ENCODE measurements at regions not wholly inside any gene's neighbourhood (a gene's known extent, or its start where the extent isn't known, plus 50 kb on each side); places are given as distances from the start of the nearest gene placed in this dataset.

GRCh38 chrX:38992441-38993096, 191.3 kb downstream of the MID1IP1 start:
- DNase-seq = no peak

GRCh38 chrX:38993500-38993899, 192.2 kb downstream of the MID1IP1 start:
- DNase-seq = no peak

GRCh38 chrX:38999099-38999498, 197.8 kb downstream of the MID1IP1 start:
- DNase-seq = no peak

GRCh38 chrX:38999967-39000745, 198.9 kb downstream of the MID1IP1 start:
- DNase-seq = no peak

GRCh38 chrX:39000802-39001201, 199.5 kb downstream of the MID1IP1 start:
- DNase-seq = no peak

GRCh38 chrX:39002466-39002865, 201.2 kb downstream of the MID1IP1 start:
- no peak for DNase-seq

GRCh38 chrX:39008549-39008948, 207.3 kb downstream of the MID1IP1 start:
- DNase-seq = no peak

- DNase-seq = no peak
Observed at GRCh38 chrX:39011454-39012221, 210.4 kb downstream of the MID1IP1 start.

- no peak for DNase-seq
Observed at GRCh38 chrX:39012621-39013111, 211.4 kb downstream of the MID1IP1 start.

GRCh38 chrX:39016556-39016955, 215.3 kb downstream of the MID1IP1 start:
- DNase-seq = no peak

- DNase-seq = no peak
Observed at GRCh38 chrX:39017077-39017476, 215.8 kb downstream of the MID1IP1 start.

GRCh38 chrX:39017716-39018115, 216.5 kb downstream of the MID1IP1 start:
- no peak for DNase-seq

- DNase-seq = no peak
Observed at GRCh38 chrX:39018541-39018940, 217.3 kb downstream of the MID1IP1 start.

- no peak for DNase-seq
Observed at GRCh38 chrX:39019056-39019455, 217.8 kb downstream of the MID1IP1 start.

- DNase-seq = no peak
Observed at GRCh38 chrX:39020051-39020669, 218.9 kb downstream of the MID1IP1 start.

GRCh38 chrX:39022106-39022505, 220.8 kb downstream of the MID1IP1 start:
- no peak for DNase-seq

GRCh38 chrX:39029221-39029620, 228.0 kb downstream of the MID1IP1 start:
- no peak for DNase-seq

GRCh38 chrX:39030636-39031035, 229.4 kb downstream of the MID1IP1 start:
- no peak for DNase-seq

- DNase-seq = no peak
Observed at GRCh38 chrX:39039890-39040289, 238.6 kb downstream of the MID1IP1 start.

GRCh38 chrX:39043838-39044550, 242.7 kb downstream of the MID1IP1 start:
- DNase-seq = no peak

GRCh38 chrX:39047174-39047573, 245.9 kb downstream of the MID1IP1 start:
- DNase-seq = no peak

GRCh38 chrX:39049975-39050374, 248.7 kb downstream of the MID1IP1 start:
- DNase-seq = no peak
